ENCODE measurements at regions not wholly inside any gene's neighbourhood (a gene's known extent, or its start where the extent isn't known, plus 50 kb on each side); places are given as distances from the start of the nearest gene placed in this dataset.

GRCh38 chr2:239640210-239640609 is 239.4 kb upstream of the HDAC4 start:
- CTCF ChIA-PET = no interaction called here
- Mint-ChIP-seq H3K4me3 (no peak overlapping the region), H3K27ac (no peak overlapping the region), H3K27me3 (peaks cover 0 to 4% (median 0%) of the 10 kb centered on the region in 5 donors), H3K9me3 (peaks cover 0 to 16% (median 0%) of the 10 kb centered on the region in 11 donors), H3K4me1 (no peaks in the 10 kb centered on the region), H3K36me3 (no peaks in the 10 kb centered on the region)
- Histone ChIP-seq H3K4me1 (ENCODE audit: control insufficient read depth in 2 of 2, insufficient read depth in 2 of 2, low read length in 2 of 2) (no peaks in the 10 kb centered on the region), H3K27me3 (ENCODE audit: control insufficient read depth in 2 of 2, insufficient read depth in 2 of 2, low read length in 2 of 2) (no peaks in the 10 kb centered on the region), H3K36me3 (ENCODE audit: control insufficient read depth in 2 of 3, insufficient read depth in 3 of 3, low read length in 3 of 3) (no peaks in the 10 kb centered on the region), H3K9me3 (ENCODE audit: control insufficient read depth in 2 of 3, low read length in 3 of 3) (no peaks in the 10 kb centered on the region), H3K4me3 (ENCODE audit: low read length) (no peak overlapping the region), H3K27ac (ENCODE audit: low read depth, low read length) (no peak overlapping the region)
- DNase-seq (no peak), ATAC-seq (no peak)
- intact Hi-C loops (cut with micrococcal nuclease) = no loop called here
- POLR2A ChIA-PET = no interaction called here

GRCh38 chr2:239639421-239640185 is 238.8 kb upstream of the HDAC4 start:
- H3K27me3 ChIP-seq (ENCODE audit: control insufficient read depth in 2 of 2, insufficient read depth in 2 of 2, low read length in 2 of 2) = no peaks in the 10 kb centered on the region
- H3K27ac Mint-ChIP-seq = no peak overlapping the region
- no peaks in the 10 kb centered on the region for H3K9me3 ChIP-seq (ENCODE audit: control insufficient read depth in 2 of 3, low read length in 3 of 3)
- DNase-seq (no peak), ATAC-seq (no peak)
- no peaks in the 10 kb centered on the region for H3K4me1 ChIP-seq (ENCODE audit: control insufficient read depth in 2 of 2, insufficient read depth in 2 of 2, low read length in 2 of 2)
- no peak overlapping the region for H3K4me3 Mint-ChIP-seq
- intact Hi-C loops (cut with micrococcal nuclease) = no loop called here
- no peaks in the 10 kb centered on the region for H3K36me3 Mint-ChIP-seq
- no peak overlapping the region for H3K27ac ChIP-seq (ENCODE audit: low read depth, low read length)
- peaks cover 0 to 4% (median 0%) of the 10 kb centered on the region in 5 donors for H3K27me3 Mint-ChIP-seq
- peaks cover 0 to 11% (median 0%) of the 10 kb centered on the region in 11 donors for H3K9me3 Mint-ChIP-seq
- no peaks in the 10 kb centered on the region for H3K36me3 ChIP-seq (ENCODE audit: control insufficient read depth in 2 of 3, insufficient read depth in 3 of 3, low read length in 3 of 3)
- CTCF ChIA-PET = interaction anchor here (0.6 kb wide), 1 partner anchor 131 kb away, joined by 4 read pairs; no protein-coding TSS in a partner anchor
- no peak overlapping the region for H3K4me3 ChIP-seq (ENCODE audit: low read length)
- no peaks in the 10 kb centered on the region for H3K4me1 Mint-ChIP-seq
- POLR2A ChIA-PET = no interaction called here

- Histone ChIP-seq H3K36me3 (ENCODE audit: control insufficient read depth in 2 of 3, insufficient read depth in 3 of 3, low read length in 3 of 3) (no peaks in the 10 kb centered on the region), H3K27me3 (ENCODE audit: control insufficient read depth in 2 of 2, insufficient read depth in 2 of 2, low read length in 2 of 2) (no peaks in the 10 kb centered on the region), H3K27ac (ENCODE audit: low read depth, low read length) (no peak overlapping the region), H3K9me3 (ENCODE audit: control insufficient read depth in 2 of 3, low read length in 3 of 3) (no peaks in the 10 kb centered on the region), H3K4me3 (ENCODE audit: low read length) (no peak overlapping the region), H3K4me1 (ENCODE audit: control insufficient read depth in 2 of 2, insufficient read depth in 2 of 2, low read length in 2 of 2) (no peaks in the 10 kb centered on the region)
- H3K4me1 Mint-ChIP-seq = peaks cover 0 to under 1% (median 0%) of the 10 kb centered on the region in 7 donors
- ChIA-PET CTCF (no interaction called here), POLR2A (no interaction called here)
- H3K9me3 Mint-ChIP-seq = peaks cover 0 to 11% (median 0%) of the 10 kb centered on the region in 11 donors
- no peaks in the 10 kb centered on the region for H3K36me3 Mint-ChIP-seq
- no peak for ATAC-seq
- H3K27ac Mint-ChIP-seq = no peak overlapping the region
- H3K27me3 Mint-ChIP-seq = peaks cover 0 to 8% (median 0%) of the 10 kb centered on the region in 5 donors
- intact Hi-C loops (cut with micrococcal nuclease) = no loop called here
- DNase-seq = no peak
- H3K4me3 Mint-ChIP-seq = no peak overlapping the region
These were observed 237.6 kb upstream of the HDAC4 start for GRCh38 chr2:239638376-239638775.

- H3K27ac ChIP-seq (ENCODE audit: low read depth, low read length) = no peak overlapping the region
- Mint-ChIP-seq H3K4me1 (peaks cover 0 to 1% (median 0%) of the 10 kb centered on the region in 7 donors), H3K27me3 (peaks cover 0 to 9% (median 0%) of the 10 kb centered on the region in 5 donors), H3K36me3 (no peaks in the 10 kb centered on the region), H3K4me3 (no peak overlapping the region), H3K27ac (no peak overlapping the region), H3K9me3 (peaks cover 0 to 11% (median 0%) of the 10 kb centered on the region in 11 donors)
- ChIA-PET POLR2A (no interaction called here), CTCF (interaction anchor here (0.5 kb wide), 1 partner anchor 79 kb away, joined by 3 read pairs; no protein-coding TSS in a partner anchor)
- H3K9me3 ChIP-seq (ENCODE audit: control insufficient read depth in 2 of 3, low read length in 3 of 3) = no peaks in the 10 kb centered on the region
- DNase-seq = no peak
- no peak overlapping the region for H3K4me3 ChIP-seq (ENCODE audit: low read length)
- H3K27me3 ChIP-seq (ENCODE audit: control insufficient read depth in 2 of 2, insufficient read depth in 2 of 2, low read length in 2 of 2) = no peaks in the 10 kb centered on the region
- H3K4me1 ChIP-seq (ENCODE audit: control insufficient read depth in 2 of 2, insufficient read depth in 2 of 2, low read length in 2 of 2) = no peaks in the 10 kb centered on the region
- intact Hi-C loops (cut with micrococcal nuclease) = no loop called here
- ATAC-seq = no peak
- H3K36me3 ChIP-seq (ENCODE audit: control insufficient read depth in 2 of 3, insufficient read depth in 3 of 3, low read length in 3 of 3) = no peaks in the 10 kb centered on the region
These were observed 236.0 kb upstream of the HDAC4 start for GRCh38 chr2:239636808-239637207.

GRCh38 chr2:239634769-239635168 is 233.9 kb upstream of the HDAC4 start:
- Mint-ChIP-seq H3K27me3 (peaks cover 0 to 9% (median 2%) of the 10 kb centered on the region in 5 donors), H3K4me3 (no peak overlapping the region), H3K4me1 (peaks cover 0 to 3% (median 0%) of the 10 kb centered on the region in 7 donors), H3K9me3 (peaks cover 0 to 11% (median 0%) of the 10 kb centered on the region in 11 donors), H3K36me3 (no peaks in the 10 kb centered on the region), H3K27ac (no peak overlapping the region)
- Histone ChIP-seq H3K4me1 (ENCODE audit: control insufficient read depth in 2 of 2, insufficient read depth in 2 of 2, low read length in 2 of 2) (peaks cover 0 to 4% of the 10 kb centered on the region in 2 donors), H3K9me3 (ENCODE audit: control insufficient read depth in 2 of 3, low read length in 3 of 3) (no peaks in the 10 kb centered on the region), H3K4me3 (ENCODE audit: low read length) (no peak overlapping the region), H3K36me3 (ENCODE audit: control insufficient read depth in 2 of 3, insufficient read depth in 3 of 3, low read length in 3 of 3) (no peaks in the 10 kb centered on the region), H3K27ac (ENCODE audit: low read depth, low read length) (no peak overlapping the region), H3K27me3 (ENCODE audit: control insufficient read depth in 2 of 2, insufficient read depth in 2 of 2, low read length in 2 of 2) (no peaks in the 10 kb centered on the region)
- no peak for ATAC-seq
- intact Hi-C loops (cut with micrococcal nuclease) = no loop called here
- POLR2A ChIA-PET = no interaction called here
- CTCF ChIA-PET = no interaction called here
- no peak for DNase-seq

DNA sequence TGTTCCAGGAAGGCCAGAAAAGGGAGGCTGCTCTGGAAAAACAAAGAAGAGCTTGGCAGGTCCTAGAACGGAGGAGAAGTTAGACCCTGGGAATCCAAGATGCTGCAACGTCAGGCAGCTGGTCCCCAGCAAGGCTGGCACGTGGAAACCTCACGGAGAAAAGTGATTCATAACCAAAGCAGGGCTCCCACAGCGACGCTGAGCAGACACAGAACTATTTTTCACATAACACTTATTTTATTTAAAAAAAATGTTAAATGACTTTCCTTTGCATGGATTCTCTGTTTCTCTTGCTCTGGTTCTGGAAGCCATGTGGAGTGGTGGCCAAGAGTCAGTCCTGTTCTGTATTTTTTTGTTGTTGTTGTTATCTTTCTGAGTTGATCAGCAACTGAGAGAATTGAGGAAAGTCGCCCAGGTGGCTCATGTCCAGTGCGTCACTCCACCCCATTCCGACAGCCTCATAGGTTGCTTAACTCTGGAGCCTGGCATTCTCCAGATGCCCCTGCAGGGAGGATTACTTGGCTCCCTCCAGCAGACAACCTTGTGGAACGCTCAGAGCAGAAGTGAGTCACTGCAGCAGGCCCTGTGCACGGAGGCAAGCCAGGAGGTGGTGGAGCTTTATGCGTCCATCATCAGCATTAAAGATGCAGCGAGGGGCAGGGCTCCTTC is 229.9 kb upstream of the HDAC4 start:
- H3K36me3 ChIP-seq (ENCODE audit: control insufficient read depth in 2 of 3, insufficient read depth in 3 of 3, low read length in 3 of 3) = no peaks in the 10 kb centered on the region
- intact Hi-C loops (cut with micrococcal nuclease) = no loop called here
- H3K27me3 ChIP-seq (ENCODE audit: control insufficient read depth in 2 of 2, insufficient read depth in 2 of 2, low read length in 2 of 2) = no peaks in the 10 kb centered on the region
- no peak overlapping the region for H3K4me3 ChIP-seq (ENCODE audit: low read length)
- Mint-ChIP-seq H3K27ac (peak overlapping the region in 1 of 9 donors; percentile 26), H3K27me3 (peaks cover 0 to 5% (median 3%) of the 10 kb centered on the region in 5 donors), H3K4me1 (peaks cover 0 to 28% (median 17%) of the 10 kb centered on the region in 7 donors), H3K4me3 (no peak overlapping the region), H3K9me3 (no peaks in the 10 kb centered on the region), H3K36me3 (no peaks in the 10 kb centered on the region)
- ChIA-PET CTCF (no interaction called here), POLR2A (interaction anchor here (0.6 kb wide), 1 partner anchor 16 kb away, joined by 3 read pairs; no protein-coding TSS in a partner anchor)
- no peaks in the 10 kb centered on the region for H3K9me3 ChIP-seq (ENCODE audit: control insufficient read depth in 2 of 3, low read length in 3 of 3)
- ATAC-seq = no peak
- H3K4me1 ChIP-seq (ENCODE audit: control insufficient read depth in 2 of 2, insufficient read depth in 2 of 2, low read length in 2 of 2) = peaks cover 0 to 32% of the 10 kb centered on the region in 2 donors
- no peak for DNase-seq
- H3K27ac ChIP-seq (ENCODE audit: low read depth, low read length) = no peak overlapping the region
